GM23338 (cell line): ENCODE measurements at regions not wholly inside any gene's neighbourhood (a gene's known extent, or its start where the extent isn't known, plus 50 kb on each side); places are given as distances from the start of the nearest gene placed in this dataset.

ENCODE experiments used
- CTCF ChIP-seq, 2 experiments: fragments of 200-600 bp in 1 of 2; sonication (generic) in 1 of 2; conservative IDR thresholded peaks; 2 replicates each; pipeline versions ENCODE4 v1.5.1 to v1.6.1; 2016 to 2017; ENCODE audit warnings: antibody characterized with exemption in 2 of 2, low read depth in 2 of 2, mild to moderate bottlenecking in 2 of 2, moderate library complexity in 1 of 2
- ETS1 ChIP-seq: IDR thresholded peaks from 2 replicates; pipeline ENCODE4 v1.6.1; 2016; ENCODE audit warnings: antibody characterized with exemption
- EZH2phosphoT487 ChIP-seq: fragments of 200-600 bp; sonication (generic); IDR thresholded peaks from one replicate; pipeline ENCODE4 v1.8.1; 2018; ENCODE audit warnings: antibody characterized with exemption; ENCODE audit not compliant: unreplicated experiment
- JUNB ChIP-seq: IDR thresholded peaks from one replicate; pipeline ENCODE4 v1.6.1; 2016; ENCODE audit warnings: antibody characterized with exemption; ENCODE audit not compliant: unreplicated experiment
- POLR2AphosphoS5 ChIP-seq: IDR thresholded peaks from 2 replicates; pipeline ENCODE4 v1.6.1; 2016; ENCODE audit warnings: antibody characterized with exemption, low read depth
- STAT1 ChIP-seq: IDR thresholded peaks from one replicate; pipeline ENCODE4 v1.6.1; 2016; ENCODE audit warnings: antibody characterized with exemption; ENCODE audit not compliant: unreplicated experiment
- ZNF114 ChIP-seq: fragments of 250-450 bp; sonication (Bioruptor Pico); IDR thresholded peaks from 2 replicates; pipeline ENCODE4 v1.5.0; 2020; ENCODE audit warnings: mild to moderate bottlenecking, moderate library complexity
- ZNF331 ChIP-seq: fragments of 250-450 bp; sonication (Bioruptor Pico); IDR thresholded peaks from 2 replicates; pipeline ENCODE4 v1.5.0; 2020; ENCODE audit warnings: low read depth, mild to moderate bottlenecking, moderate library complexity
- ZNF462 ChIP-seq: fragments of 250-450 bp; sonication (Bioruptor Pico); IDR thresholded peaks from 2 replicates; pipeline ENCODE4 v1.5.0; 2020; ENCODE audit warnings: mild to moderate bottlenecking, moderate library complexity

- no peak for TF ChIP-seq ZNF462
- TF ChIP-seq JUNB, result no peak
- TF ChIP-seq POLR2AphosphoS5, result no peak
- TF ChIP-seq CTCF (conservative IDR thresholded peaks at IDR 0.05; ENCODE audit: low read depth in 2 of 2), result no peak
- no peak for TF ChIP-seq EZH2phosphoT487
- no peak for TF ChIP-seq ZNF114 (CRISPR knock-in tag)
- no peak for TF ChIP-seq ZNF331 (CRISPR knock-in tag)
- TF ChIP-seq ETS1, result no peak
- TF ChIP-seq STAT1, result no peak
Measured at GRCh38 chr4:36516522-36517095, 235.2 kb downstream of the DTHD1 start (continued).
